Brain microvascular endothelial cell (primary cell): ENCODE measurements at regions not wholly inside any gene's neighbourhood (a gene's known extent, or its start where the extent isn't known, plus 50 kb on each side); places are given as distances from the start of the nearest gene placed in this dataset.
"Not testable (repeated sequence)": the region's sequence is repeated elsewhere in the genome, so short reads cannot be mapped to it uniquely, and the experiment has no call there.

Experiments
- DNase-seq: peaks from one replicate; pipeline ENCODE4 v3.0.0-alpha.2; 2020
- H3K27ac ChIP-seq: fragments of 250-450 bp; sonication (Bioruptor Pico); 2 replicates; pipeline ENCODE4 v1.5.1; 2020; ENCODE audit warnings: mild to moderate bottlenecking, moderate library complexity
- H3K27me3 ChIP-seq: fragments of 250-450 bp; sonication (Bioruptor Pico); replicated peaks from 2 replicates; pipeline ENCODE4 v1.5.1; 2020; ENCODE audit warnings: mild to moderate bottlenecking
- H3K36me3 ChIP-seq: fragments of 250-450 bp; sonication (Bioruptor Pico); replicated peaks from 2 replicates; pipeline ENCODE4 v1.5.1; 2020; ENCODE audit warnings: mild to moderate bottlenecking
- H3K4me3 ChIP-seq: 2 replicates; pipeline ENCODE4 v1.5.1; 2011; ENCODE audit warnings: low read depth, mild to moderate bottlenecking, control low read depth, low read length, moderate library complexity
- CTCF ChIP-seq: IDR thresholded peaks from 2 replicates; pipeline ENCODE4 v1.5.1; 2011; ENCODE audit warnings: low read depth, mild to moderate bottlenecking, moderate library complexity, low read length, control low read depth, inconsistent platforms; ENCODE audit errors: missing control alignments
- in situ Hi-C: cut with HindIII; loops from 2 replicates; pipeline ENCODE4 v1.10.0; 2017; ENCODE audit warnings: low sequenced_read_pairs, low pct_ligation_motif_present

GRCh38 chr2:122041455-122041854, 286.0 kb downstream of the TSN start:
- no peak overlapping the region for H3K27ac ChIP-seq
- no peak for TF ChIP-seq CTCF
- no peak for DNase-seq
- no peaks in the 10 kb centered on the region for H3K36me3 ChIP-seq
- no peak overlapping the region for H3K4me3 ChIP-seq
- in situ Hi-C loops: no loop called here
- H3K27me3 ChIP-seq: no peaks in the 10 kb centered on the region

- H3K27ac ChIP-seq, H3K36me3 ChIP-seq, DNase-seq, H3K4me3 ChIP-seq, in situ Hi-C loops, H3K27me3 ChIP-seq: not testable (repeated sequence)
Measured at GRCh38 chr2:122051659-122052058, 296.2 kb downstream of the TSN start.

- no peak for TF ChIP-seq CTCF
- no peak for DNase-seq
- H3K4me3 ChIP-seq: no peak overlapping the region
- H3K36me3 ChIP-seq: no peaks in the 10 kb centered on the region
- H3K27ac ChIP-seq: no peak overlapping the region
- no peaks in the 10 kb centered on the region for H3K27me3 ChIP-seq
- in situ Hi-C loops: no loop called here
Measured at GRCh38 chr2:122055521-122055931, 300.1 kb downstream of the TSN start.

GRCh38 chr2:122056853-122057252, 301.4 kb downstream of the TSN start:
- TF ChIP-seq CTCF: no peak
- Histone ChIP-seq H3K27ac (no peak overlapping the region), H3K36me3 (no peaks in the 10 kb centered on the region), H3K27me3 (no peaks in the 10 kb centered on the region), H3K4me3 (no peak overlapping the region)
- in situ Hi-C loops: no loop called here
- DNase-seq: no peak

- H3K36me3 ChIP-seq: no peaks in the 10 kb centered on the region
- H3K27ac ChIP-seq: no peak overlapping the region
- no peak overlapping the region for H3K4me3 ChIP-seq
- DNase-seq: no peak
- no peak for TF ChIP-seq CTCF
- no peaks in the 10 kb centered on the region for H3K27me3 ChIP-seq
- in situ Hi-C loops: no loop called here
Measured at GRCh38 chr2:122061206-122061605, 305.8 kb downstream of the TSN start.

GRCh38 chr2:122061831-122062230, 306.4 kb downstream of the TSN start:
- no peak for TF ChIP-seq CTCF
- Histone ChIP-seq H3K27ac (no peak overlapping the region), H3K27me3 (no peaks in the 10 kb centered on the region), H3K36me3 (no peaks in the 10 kb centered on the region), H3K4me3 (no peak overlapping the region)
- in situ Hi-C loops: no loop called here
- no peak for DNase-seq
